ENCODE measurements at regions not wholly inside any gene's neighbourhood (a gene's known extent, or its start where the extent isn't known, plus 50 kb on each side); places are given as distances from the start of the nearest gene placed in this dataset.

DNA sequence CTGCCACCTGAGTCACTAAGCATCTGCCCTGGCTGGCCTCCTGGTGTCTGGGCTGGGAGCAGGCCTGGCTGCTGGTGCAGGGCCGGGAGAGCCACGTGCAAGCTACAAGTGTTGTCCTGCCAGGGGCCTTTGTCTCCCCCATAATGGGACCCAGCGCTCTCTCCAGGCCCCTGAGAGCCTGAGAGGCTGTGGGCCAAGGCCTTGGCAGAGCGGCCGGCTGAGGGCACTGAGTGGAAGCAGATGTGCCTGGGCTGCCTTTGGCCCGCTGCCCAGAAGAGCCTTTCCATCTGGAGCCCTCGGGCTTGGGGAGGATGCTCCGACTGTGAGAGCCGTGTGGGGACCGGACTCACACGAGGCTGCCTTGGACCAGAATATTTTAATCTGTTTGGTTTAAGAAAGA, 185.5 kb downstream of the RGS3 start:
- Histone ChIP-seq H3K4me3 (ENCODE audit: low read depth, low read length, poor library complexity, severe bottlenecking) (no peak overlapping the region), H3K27ac (ENCODE audit: low read depth, low read length, poor library complexity, severe bottlenecking) (no peak overlapping the region), H4K20me1 (ENCODE audit: insufficient read depth, low read length) (no peaks in the 10 kb centered on the region), H3K4me2 (ENCODE audit: low read length) (no peak overlapping the region), H3K4me1 (ENCODE audit: insufficient read depth, low read length, poor library complexity, severe bottlenecking) (no peaks in the 10 kb centered on the region), H3K36me3 (ENCODE audit: insufficient read depth, low read length) (no peaks in the 10 kb centered on the region), H2AFZ (ENCODE audit: low read length) (no peak overlapping the region), H3K9me2 (ENCODE audit: insufficient read depth, low read length) (no peaks in the 10 kb centered on the region), H3K79me2 (ENCODE audit: insufficient read depth, low read depth, low read length) (no peaks in the 10 kb centered on the region), H3K9me3 (ENCODE audit: low read length) (no peaks in the 10 kb centered on the region)
- intact Hi-C loops (cut with micrococcal nuclease; ENCODE audit: unreplicated experiment) = no loop called here
- DNase-seq (ENCODE audit: low spot score) = no peak
- CTCF ChIA-PET (ENCODE audit: unreplicated experiment) = no interaction called here
- no TSS peak for BruUV-seq (replicated peaks)
- TF ChIP-seq EZH2phosphoT487 (IDR thresholded peaks at IDR 0.05; ENCODE audit: borderline replicate concordance, low read depth, low read length) = no peak
- TF ChIP-seq, protein P1, sequence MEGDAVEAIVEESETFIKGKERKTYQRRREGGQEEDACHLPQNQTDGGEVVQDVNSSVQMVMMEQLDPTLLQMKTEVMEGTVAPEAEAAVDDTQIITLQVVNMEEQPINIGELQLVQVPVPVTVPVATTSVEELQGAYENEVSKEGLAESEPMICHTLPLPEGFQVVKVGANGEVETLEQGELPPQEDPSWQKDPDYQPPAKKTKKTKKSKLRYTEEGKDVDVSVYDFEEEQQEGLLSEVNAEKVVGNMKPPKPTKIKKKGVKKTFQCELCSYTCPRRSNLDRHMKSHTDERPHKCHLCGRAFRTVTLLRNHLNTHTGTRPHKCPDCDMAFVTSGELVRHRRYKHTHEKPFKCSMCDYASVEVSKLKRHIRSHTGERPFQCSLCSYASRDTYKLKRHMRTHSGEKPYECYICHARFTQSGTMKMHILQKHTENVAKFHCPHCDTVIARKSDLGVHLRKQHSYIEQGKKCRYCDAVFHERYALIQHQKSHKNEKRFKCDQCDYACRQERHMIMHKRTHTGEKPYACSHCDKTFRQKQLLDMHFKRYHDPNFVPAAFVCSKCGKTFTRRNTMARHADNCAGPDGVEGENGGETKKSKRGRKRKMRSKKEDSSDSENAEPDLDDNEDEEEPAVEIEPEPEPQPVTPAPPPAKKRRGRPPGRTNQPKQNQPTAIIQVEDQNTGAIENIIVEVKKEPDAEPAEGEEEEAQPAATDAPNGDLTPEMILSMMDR (conservative IDR thresholded peaks at IDR 0.05; ENCODE audit: low read length) = no peak
- POLR2A ChIA-PET = interaction anchor here (0.9 kb wide), 1 partner anchor 176 kb away, joined by 3 read pairs; no protein-coding TSS in a partner anchor

DNA sequence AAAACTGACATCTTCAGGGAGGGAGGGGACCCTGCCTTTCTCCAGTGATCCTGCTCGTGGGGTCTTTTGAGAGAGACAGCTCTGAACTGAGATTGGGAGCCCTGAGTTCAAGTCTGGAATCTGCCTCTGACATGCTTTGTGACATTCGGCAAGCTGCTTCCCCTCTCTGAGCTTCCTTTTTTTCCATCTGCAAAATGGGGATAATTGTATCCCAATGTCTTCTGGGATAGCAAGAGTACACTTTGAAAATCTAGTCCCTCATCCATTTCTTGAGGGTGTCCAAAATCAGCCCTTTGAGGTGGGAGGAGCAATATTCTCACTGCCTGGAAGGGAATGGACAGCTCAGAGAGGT, 186.3 kb downstream of the RGS3 start:
- H3K27ac ChIP-seq (ENCODE audit: low read depth, low read length, poor library complexity, severe bottlenecking) = no peak overlapping the region
- no peak for DNase-seq (ENCODE audit: low spot score)
- H3K4me3 ChIP-seq (ENCODE audit: low read depth, low read length, poor library complexity, severe bottlenecking) = no peak overlapping the region
- no peak overlapping the region for H3K4me2 ChIP-seq (ENCODE audit: low read length)
- no peaks in the 10 kb centered on the region for H3K9me2 ChIP-seq (ENCODE audit: insufficient read depth, low read length)
- H3K36me3 ChIP-seq (ENCODE audit: insufficient read depth, low read length) = no peaks in the 10 kb centered on the region
- H3K9me3 ChIP-seq (ENCODE audit: low read length) = no peaks in the 10 kb centered on the region
- no TSS peak for BruUV-seq (replicated peaks)
- TF ChIP-seq, protein P1 (conservative IDR thresholded peaks at IDR 0.05; ENCODE audit: low read length) = no peak
- TF ChIP-seq EZH2phosphoT487 (IDR thresholded peaks at IDR 0.05; ENCODE audit: borderline replicate concordance, low read depth, low read length) = no peak
- no peak overlapping the region for H2AFZ ChIP-seq (ENCODE audit: low read length)
- intact Hi-C loops (cut with micrococcal nuclease; ENCODE audit: unreplicated experiment) = no loop called here
- H3K4me1 ChIP-seq (ENCODE audit: insufficient read depth, low read length, poor library complexity, severe bottlenecking) = no peaks in the 10 kb centered on the region
- H3K79me2 ChIP-seq (ENCODE audit: insufficient read depth, low read depth, low read length) = no peaks in the 10 kb centered on the region
- no peaks in the 10 kb centered on the region for H4K20me1 ChIP-seq (ENCODE audit: insufficient read depth, low read length)
- POLR2A ChIA-PET = interaction anchor here (0.7 to 1.1 kb wide), 3 partner anchors 103 to 196 kb away, joined by 3 read pairs; no protein-coding TSS in a partner anchor
- CTCF ChIA-PET (ENCODE audit: unreplicated experiment) = interaction anchor here (0.8 kb wide), 1 partner anchor 8 kb away, joined by 3 read pairs; no protein-coding TSS in a partner anchor

DNA sequence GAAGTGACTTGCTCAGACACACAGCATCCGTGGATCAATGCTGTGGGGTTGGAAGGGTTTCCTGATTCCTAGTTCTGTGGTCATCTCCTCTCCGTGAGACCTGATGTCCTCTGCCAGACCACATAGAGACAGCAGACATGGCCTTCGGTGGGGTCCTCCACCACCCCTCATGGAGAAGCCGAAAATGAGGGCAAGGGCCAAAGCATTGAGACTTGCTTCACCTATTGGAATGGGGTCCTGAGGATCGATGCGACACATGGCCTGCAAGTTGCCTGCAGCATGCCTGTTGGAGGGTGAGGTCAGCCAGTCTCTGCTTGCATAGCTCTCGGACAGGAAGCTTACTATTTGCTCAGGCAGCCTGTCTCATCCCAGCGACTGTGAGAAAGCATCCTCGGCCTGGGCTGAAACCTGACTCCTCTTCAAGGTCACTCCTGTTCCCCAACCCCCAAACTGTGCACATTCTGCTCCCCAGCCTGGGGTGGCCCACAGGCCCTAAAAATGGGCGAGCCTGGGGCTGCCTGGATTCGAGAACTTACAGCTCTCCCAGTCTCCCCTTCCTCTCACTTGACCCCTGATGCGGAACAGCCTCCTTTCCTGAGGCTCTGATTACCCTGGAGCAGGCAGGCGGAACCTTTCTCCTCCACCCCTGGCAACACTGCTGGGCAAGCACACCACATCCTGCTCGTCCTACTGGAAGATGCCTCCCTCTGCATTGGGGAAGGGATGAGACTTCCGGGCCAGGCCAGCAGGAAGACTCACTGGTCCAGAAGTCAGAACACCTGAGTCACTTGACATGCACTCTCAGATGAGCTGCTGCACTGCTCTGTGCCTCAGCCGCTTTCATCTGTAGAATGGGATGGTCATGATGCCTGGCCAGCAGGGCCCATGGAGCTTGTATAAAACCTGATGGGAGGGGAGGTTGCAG, 186.9 kb downstream of the RGS3 start:
- no peak overlapping the region for H3K4me2 ChIP-seq (ENCODE audit: low read length)
- POLR2A ChIA-PET = interaction anchor here (0.7 to 1.1 kb wide), 2 partner anchors 104 to 196 kb away, joined by 3 read pairs; no protein-coding TSS in a partner anchor

More for the DNA sequence above, 186.9 kb downstream of the RGS3 start:
- Histone ChIP-seq H3K4me1 (ENCODE audit: insufficient read depth, low read length, poor library complexity, severe bottlenecking) (no peaks in the 10 kb centered on the region), H2AFZ (ENCODE audit: low read length) (no peak overlapping the region), H3K9me3 (ENCODE audit: low read length) (no peaks in the 10 kb centered on the region), H3K9me2 (ENCODE audit: insufficient read depth, low read length) (no peaks in the 10 kb centered on the region), H4K20me1 (ENCODE audit: insufficient read depth, low read length) (no peaks in the 10 kb centered on the region), H3K27ac (ENCODE audit: low read depth, low read length, poor library complexity, severe bottlenecking) (no peak overlapping the region), H3K36me3 (ENCODE audit: insufficient read depth, low read length) (no peaks in the 10 kb centered on the region), H3K4me3 (ENCODE audit: low read depth, low read length, poor library complexity, severe bottlenecking) (no peak overlapping the region), H3K79me2 (ENCODE audit: insufficient read depth, low read depth, low read length) (no peaks in the 10 kb centered on the region)
- no TSS peak for BruUV-seq (replicated peaks)
- TF ChIP-seq EZH2phosphoT487 (IDR thresholded peaks at IDR 0.05; ENCODE audit: borderline replicate concordance, low read depth, low read length) = no peak
- TF ChIP-seq, protein P1 (conservative IDR thresholded peaks at IDR 0.05; ENCODE audit: low read length) = no peak
- CTCF ChIA-PET (ENCODE audit: unreplicated experiment) = interaction anchor here (0.8 to 1.2 kb wide), 2 partner anchors 7 to 27 kb away, joined by 3 read pairs; no protein-coding TSS in a partner anchor
- intact Hi-C loops (cut with micrococcal nuclease; ENCODE audit: unreplicated experiment) = no loop called here
- DNase-seq (ENCODE audit: low spot score) = no peak
